A549 (cell line): ENCODE measurements at regions not wholly inside any gene's neighbourhood (a gene's known extent, or its start where the extent isn't known, plus 50 kb on each side); places are given as distances from the start of the nearest gene placed in this dataset.

Experiments used
- CBX2 ChIP-seq: fragments of 200-600 bp; sonication (generic); IDR thresholded peaks from 2 replicates; pipeline ENCODE4 v1.6.1; 2016; ENCODE audit warnings: low read depth, mild to moderate bottlenecking, borderline replicate concordance
- EP300 ChIP-seq, 2 experiments: fragments of >200 bp; sonication (Bioruptor Twin); formaldehyde crosslinking; IDR thresholded peaks; 2 replicates in 1 of 2; 3 replicates in 1 of 2; pipeline ENCODE4 v1.6.1; 2016 to 2017
- MYC ChIP-seq: IDR thresholded peaks from 2 replicates; pipeline ENCODE4 v1.6.1; 2012; ENCODE audit warnings: mild to moderate bottlenecking, inconsistent platforms, low read length, improper control_type of control experiment, borderline replicate concordance

DNA sequence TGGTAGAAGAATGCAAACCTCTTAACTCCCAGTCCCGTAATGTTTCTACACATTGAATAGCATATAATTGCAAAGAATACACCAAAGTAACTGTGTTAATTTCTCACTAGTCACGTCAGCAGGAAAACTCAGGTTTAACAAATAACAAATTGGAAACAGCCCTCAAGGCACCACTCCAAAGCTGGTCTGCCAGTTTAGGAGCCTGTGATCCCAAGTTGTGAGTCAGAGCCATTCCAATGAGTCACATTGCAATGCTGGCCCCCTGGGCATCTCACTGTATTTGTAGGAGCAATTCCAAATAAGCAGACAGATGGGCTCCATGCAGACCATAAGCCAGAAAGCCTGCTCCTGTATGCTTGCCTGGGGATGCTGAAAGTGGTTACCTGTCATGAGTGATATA lies 143.2 kb upstream of the SETBP1 start:
- TF ChIP-seq MYC (no peak), CBX2 (no peak), EP300 (IDR thresholded peaks at IDR 0.05) (no peak)
